ENCODE measurements at regions not wholly inside any gene's neighbourhood (a gene's known extent, or its start where the extent isn't known, plus 50 kb on each side); places are given as distances from the start of the nearest gene placed in this dataset.
A peak's percentile ranks its signal among the peaks of the same experiment; 100 is the strongest.
"Not testable (repeated sequence)": the region's sequence is repeated elsewhere in the genome, so short reads cannot be mapped to it uniquely, and the experiment has no call there.

DNA sequence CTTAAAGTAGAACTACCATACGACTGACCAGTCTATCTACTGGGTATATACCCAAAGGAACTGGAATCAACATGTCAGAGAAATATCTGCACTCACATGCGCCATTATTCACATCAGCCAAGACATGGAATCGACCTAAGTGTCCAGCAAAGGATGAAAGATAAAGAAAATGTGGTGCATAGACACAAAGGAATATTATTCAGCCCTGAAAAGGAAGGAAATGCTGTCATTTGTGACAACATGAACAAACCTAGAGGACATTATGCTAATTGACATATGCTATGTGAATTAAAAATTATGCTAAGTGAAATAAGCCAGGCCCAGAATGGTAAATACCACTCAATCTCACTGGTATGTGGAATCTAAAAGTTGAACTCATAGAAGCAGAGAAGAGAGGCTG, 123.7 kb downstream of the KLF6 start:
- no peak for DNase-seq (ENCODE audit: low read depth in 2 of 2)

- DNase-seq (ENCODE audit: low read depth in 2 of 2), result no peak
Measured at GRCh38 chr10:3660753-3661152, 124.3 kb downstream of the KLF6 start.

- no peak for DNase-seq (ENCODE audit: low read depth in 2 of 2)
Measured at GRCh38 chr10:3659203-3659917, 125.6 kb downstream of the KLF6 start.

DNA sequence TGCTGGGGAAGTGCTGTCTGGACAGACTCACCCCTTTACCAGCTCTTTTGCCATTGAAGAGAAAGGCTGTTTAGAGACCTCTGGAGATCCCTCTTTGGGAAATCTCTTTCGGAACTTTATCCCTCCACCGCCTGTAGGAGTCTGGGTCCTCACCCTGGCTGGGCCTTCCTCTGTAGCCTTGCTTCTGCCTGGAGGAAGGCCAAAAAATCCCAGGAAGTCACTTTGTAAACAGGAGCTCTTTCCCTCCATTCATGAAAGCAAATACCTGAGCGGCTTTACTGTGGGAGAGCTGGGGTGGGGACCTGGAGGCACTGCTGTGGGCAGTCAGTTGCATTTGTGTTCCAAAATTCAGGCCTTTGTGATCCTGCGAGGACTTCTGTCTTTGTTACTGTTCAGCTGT, 126.2 kb downstream of the KLF6 start:
- DNase-seq (ENCODE audit: low read depth in 2 of 2), result no peak

- no peak for DNase-seq (ENCODE audit: low read depth in 2 of 2)
Measured at GRCh38 chr10:3656214-3656613, 128.8 kb downstream of the KLF6 start.

DNA sequence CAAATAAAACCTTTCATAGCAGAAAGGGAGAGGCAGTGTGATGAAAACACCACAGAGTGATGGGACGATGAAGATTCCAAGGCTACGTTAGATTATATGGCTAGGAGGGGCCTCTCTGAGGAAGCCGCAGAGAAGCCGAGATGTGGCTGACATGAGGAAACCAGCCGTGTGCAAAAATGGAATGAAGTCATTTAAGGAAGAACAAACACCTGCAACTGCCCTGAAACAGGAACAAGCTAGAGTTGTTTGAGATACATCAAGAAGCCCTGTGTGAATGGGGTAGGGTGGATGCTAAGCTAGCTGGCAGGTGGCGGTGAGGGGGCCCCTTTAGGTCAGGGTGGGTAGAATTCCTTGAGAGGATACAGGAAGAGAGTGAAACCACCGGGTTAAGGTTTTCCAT, 129.5 kb downstream of the KLF6 start:
- DNase-seq (ENCODE audit: low read depth in 2 of 2), result no peak

DNA sequence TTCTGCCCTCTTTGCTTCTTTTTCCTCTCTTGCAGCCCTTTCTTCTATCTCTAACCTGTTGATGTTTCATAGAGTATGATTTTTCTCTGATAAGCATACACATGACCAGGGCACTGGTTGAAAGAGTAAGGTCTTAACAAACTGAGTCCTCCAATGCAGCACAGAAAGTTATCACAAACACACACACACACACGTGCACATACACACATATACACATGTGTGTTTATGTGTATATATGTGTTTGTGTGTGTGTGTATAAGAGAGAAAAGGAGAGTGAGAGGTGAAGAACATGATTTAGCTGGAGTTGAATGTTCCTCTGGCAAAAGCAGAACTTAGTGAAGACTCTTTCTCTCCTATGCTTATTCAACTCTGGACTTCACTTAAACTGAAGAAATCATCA, 130.0 kb downstream of the KLF6 start:
- no peak for DNase-seq (ENCODE audit: low read depth in 2 of 2)

- no peak for DNase-seq (ENCODE audit: low read depth in 2 of 2)
Measured at GRCh38 chr10:3654496-3654895, 130.5 kb downstream of the KLF6 start.

DNA sequence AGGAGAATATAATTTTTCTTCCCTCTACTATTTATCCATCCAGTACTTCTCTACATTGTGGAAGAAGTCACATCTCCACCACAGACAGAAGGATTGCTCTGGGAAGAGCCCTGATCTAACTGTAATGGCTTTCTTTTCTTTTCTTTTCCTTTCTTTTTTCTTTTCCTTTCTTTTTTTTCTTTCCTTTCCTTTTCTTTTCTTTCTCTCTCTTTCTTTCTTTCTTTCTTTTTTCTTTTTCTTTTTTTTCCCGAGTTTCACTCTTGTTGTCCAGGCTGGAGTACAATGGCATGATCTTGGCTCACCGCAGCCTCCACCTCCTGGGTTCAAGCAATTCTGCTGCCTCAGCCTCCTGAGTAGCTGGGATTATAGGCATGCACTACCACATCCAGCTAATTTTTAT, 131.7 kb downstream of the KLF6 start:
- DNase-seq (ENCODE audit: low read depth in 2 of 2), result not testable (repeated sequence)

GRCh38 chr10:3652886-3653285, 132.1 kb downstream of the KLF6 start:
- DNase-seq (ENCODE audit: low read depth in 2 of 2), result peak in 1 of 2 donors; percentile 33

GRCh38 chr10:3651969-3652653, 132.9 kb downstream of the KLF6 start:
- DNase-seq (ENCODE audit: low read depth in 2 of 2), result no peak

DNA sequence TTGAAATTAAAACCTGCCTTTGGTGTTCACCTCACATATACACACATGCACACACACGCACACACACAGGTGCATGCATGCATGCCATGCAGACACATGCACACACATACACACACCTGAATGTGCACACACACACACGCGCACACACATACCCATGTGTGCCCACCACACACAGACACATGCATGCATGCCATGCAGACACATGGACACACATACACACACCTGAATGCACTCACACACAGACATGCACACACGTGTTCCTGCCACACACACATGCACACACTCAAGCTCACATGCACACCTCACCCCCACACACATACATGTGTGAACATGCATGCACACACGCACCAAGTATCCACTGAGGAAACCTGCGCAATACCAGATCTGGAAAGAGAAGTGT, 136.4 kb downstream of the KLF6 start:
- no peak for DNase-seq (ENCODE audit: low read depth in 2 of 2)

DNA sequence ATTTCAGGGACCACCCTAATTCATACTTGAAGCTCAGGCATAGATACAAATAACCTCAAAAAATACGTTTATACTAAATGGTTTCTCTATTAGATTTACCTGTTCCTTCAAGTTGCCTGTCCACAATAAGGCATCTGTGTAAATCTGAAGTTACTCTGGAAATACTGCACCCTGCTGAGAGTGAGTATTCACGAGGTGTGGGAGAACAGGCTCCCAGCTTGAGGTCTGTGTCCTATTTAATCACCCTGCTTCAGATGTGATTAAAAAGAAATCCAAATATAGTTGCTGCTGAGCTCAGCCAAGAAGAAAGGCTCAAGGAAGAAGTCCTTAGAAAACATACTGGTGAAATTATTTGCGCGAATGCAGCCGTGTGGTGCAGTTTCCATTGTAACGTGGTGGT, 136.8 kb downstream of the KLF6 start:
- DNase-seq (ENCODE audit: low read depth in 2 of 2), result no peak

- no peak for DNase-seq (ENCODE audit: low read depth in 2 of 2)
Measured at GRCh38 chr10:3647074-3647473, 137.9 kb downstream of the KLF6 start.

DNA sequence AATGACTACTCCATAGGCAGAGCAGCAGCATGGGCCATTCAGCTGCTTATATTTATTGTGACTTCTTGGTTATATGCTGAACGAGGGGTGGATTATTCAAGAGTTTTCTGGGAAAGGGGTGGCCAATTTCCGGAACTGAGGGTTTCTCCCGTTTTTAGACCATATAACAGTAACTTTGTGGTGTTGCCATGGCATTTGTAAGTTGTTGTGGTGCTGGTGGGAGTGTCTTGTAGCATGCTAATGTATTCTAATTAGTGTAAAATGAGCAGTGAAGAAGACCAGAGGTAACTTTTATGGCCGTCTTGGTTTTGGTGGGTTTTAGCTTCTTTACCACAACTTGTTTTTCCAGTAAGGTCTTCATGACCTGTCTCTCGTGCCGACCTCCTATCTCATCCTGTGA, 139.6 kb downstream of the KLF6 start:
- DNase-seq (ENCODE audit: low read depth in 2 of 2), result no peak

GRCh38 chr10:3640816-3641215, 144.2 kb downstream of the KLF6 start:
- DNase-seq (ENCODE audit: low read depth in 2 of 2), result no peak

DNA sequence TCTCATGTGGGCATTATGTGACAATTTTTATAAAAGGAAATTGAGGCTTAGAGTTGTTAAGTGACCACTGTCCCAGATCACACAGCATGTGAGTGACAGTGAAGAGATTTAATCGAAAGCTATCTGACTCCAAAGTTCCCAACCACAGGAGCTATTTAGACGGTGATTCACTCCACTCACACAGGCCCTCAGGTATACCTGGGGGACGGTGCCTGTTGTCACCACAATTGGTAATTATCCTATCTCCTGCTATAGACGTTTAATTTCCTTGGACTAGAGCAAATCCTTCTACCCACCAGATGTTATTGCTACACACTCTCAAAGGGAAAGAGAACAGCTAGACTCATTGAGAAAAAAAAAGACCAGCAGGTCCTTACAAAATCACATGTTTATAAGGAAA, 145.5 kb downstream of the KLF6 start:
- no peak for DNase-seq (ENCODE audit: low read depth in 2 of 2)

DNA sequence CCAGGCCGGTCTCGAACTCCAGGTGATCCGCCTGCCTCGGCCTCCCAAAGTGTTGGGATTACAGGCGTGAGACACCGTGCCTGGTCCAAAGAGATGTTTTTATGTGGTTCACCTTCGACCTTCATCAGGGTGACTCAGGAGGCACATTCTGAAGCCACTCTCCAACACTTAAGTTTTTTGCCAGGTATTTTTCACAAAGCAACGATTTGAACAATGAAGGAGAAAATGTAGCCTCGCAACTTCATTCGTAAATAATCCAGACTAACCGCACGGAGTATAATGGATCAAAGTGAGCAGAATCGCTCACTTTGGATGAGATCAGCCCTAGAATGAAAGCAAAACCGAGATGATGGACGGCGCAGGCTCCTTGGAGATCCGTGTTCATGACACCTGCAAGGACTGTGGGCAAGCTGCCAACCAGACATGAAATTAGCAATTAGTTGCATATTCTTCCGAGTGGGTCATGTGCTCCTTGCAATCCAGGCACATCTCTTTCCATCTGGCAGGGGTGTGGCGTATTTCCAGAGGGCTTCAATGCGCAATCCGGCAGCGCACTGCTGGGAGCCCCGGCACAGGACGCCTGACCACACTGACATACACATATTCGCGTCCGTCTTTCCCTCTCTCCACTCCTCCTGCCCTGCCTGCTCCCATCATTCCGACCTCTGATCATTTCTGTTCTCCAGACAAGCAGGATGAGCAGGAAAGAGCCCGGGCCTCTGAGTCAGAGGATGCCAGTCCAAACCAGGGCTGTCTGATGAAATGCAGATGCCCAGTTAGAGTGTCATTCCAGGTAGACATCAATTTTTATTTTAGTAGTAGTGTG, 148.4 kb downstream of the KLF6 start:
- no peak for DNase-seq (ENCODE audit: low read depth in 2 of 2)

GRCh38 chr10:3635697-3636096, 149.3 kb downstream of the KLF6 start:
- no peak for DNase-seq (ENCODE audit: low read depth in 2 of 2)

DNA sequence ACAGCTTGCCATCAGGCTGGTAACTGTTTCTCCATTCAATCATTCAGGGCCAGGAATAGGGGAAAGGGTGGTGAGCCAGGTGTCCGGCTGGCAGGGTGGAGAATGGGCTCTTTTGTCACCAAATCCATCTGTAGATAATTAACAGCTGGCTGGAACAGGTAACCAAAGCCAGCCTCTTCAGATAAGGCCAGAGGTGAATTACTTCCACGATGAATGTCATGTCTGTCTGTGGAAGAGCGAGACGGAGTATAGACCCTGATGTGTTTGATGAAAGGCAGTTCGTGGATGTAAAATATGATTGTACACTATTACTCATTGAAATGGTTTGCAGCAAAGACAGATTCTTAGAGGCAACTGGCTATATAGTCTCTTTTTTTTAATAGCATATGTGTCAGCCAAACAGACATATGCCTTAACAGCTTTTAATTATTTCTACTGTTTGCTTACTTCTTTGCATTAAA, 149.8 kb downstream of the KLF6 start:
- no peak for DNase-seq (ENCODE audit: low read depth in 2 of 2)

DNA sequence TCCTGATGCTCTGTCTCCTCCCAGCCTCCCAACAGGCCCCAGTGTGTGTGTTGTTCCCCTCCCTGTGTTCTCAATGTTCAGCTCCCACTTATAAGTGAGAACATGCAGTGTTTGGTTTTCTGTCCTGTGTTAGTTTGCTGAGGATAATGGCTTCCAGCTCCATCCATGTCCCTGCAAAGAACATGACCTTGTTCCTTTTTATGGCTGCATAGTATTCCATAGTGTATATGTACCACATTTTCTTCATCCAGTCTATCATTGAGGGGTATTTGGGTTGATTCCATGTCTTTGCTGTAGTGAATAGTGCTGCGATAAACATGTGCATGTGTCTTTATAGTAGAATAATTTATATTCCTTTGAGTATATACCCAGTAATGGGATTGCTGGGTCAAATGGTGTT, 150.4 kb downstream of the KLF6 start:
- DNase-seq (ENCODE audit: low read depth in 2 of 2), result not testable (repeated sequence)

DNA sequence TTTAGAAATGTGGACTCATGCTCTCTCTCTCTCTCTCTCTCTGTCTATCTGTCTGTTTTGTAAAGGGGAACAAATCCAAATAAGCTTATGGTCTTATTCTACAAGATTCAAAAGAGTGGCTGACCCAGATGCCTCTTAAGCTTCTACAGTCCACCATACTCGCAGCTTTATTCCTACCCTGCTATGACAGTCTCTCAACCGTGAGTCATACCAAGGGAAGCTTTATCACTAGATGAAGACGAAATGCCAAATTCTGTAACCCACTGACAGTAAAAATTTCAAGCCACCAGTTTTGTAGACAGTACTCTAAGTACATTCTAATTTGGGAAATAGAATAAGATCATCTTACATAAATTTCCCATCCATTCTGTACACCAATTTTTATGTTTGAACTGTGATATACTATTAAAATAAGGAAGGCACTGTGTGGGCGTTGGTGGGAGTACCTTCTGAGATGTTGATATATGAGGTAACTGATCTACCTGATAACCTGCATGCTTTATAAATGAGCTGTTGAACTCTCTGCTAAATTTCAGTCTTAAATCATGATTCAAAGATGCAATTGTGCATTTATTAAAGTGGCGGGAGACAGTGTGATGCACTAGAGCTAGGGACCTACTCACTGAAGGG, 153.2 kb downstream of the KLF6 start:
- DNase-seq (ENCODE audit: low read depth in 2 of 2), result no peak

Measured in stimulated activated CD4-positive, alpha-beta T cell treated with anti-CD3 and anti-CD28 coated beads, Interleukin-4, amount 100 ng/mL, for 48 hours (primary cell).